WTC11 (cell line): ENCODE measurements at regions not wholly inside any gene's neighbourhood (a gene's known extent, or its start where the extent isn't known, plus 50 kb on each side); places are given as distances from the start of the nearest gene placed in this dataset.

Source experiments
- ATAC-seq: fragments of 200-7000 bp; cut with Tn5 transposase; 2 replicates; pipeline ENCODE4 v1.10.0; 2021; ENCODE audit warnings: mild to moderate bottlenecking, moderate library complexity
- CTCF ChIA-PET: fragments of 300-600 bp; sonication (Branson Sonifier 250); formaldehyde crosslinking; loops from one replicate; lab custom pipeline; 2021; ENCODE audit warnings: antibody characterized with exemption; lab: Charles Lee
- POLR2A ChIA-PET: fragments of 350-600 bp; sonication (Branson Sonifier 250); formaldehyde crosslinking; loops from one replicate; lab custom pipeline; 2021; ENCODE audit warnings: antibody characterized with exemption; lab: Charles Lee
- DNase-seq: peaks from one replicate; pipeline ENCODE4 v3.0.0; 2021; ENCODE audit warnings: low spot score
- H3K27ac Mint-ChIP-seq: 2 replicates; pipeline ENCODE4 v1.8.0; 2021; ENCODE audit warnings: mixed read lengths
- H3K27me3 Mint-ChIP-seq: 2 replicates; pipeline ENCODE4 v1.8.0; 2021; ENCODE audit warnings: low read depth, mild to moderate bottlenecking, moderate library complexity, mixed read lengths
- H3K36me3 Mint-ChIP-seq: 2 replicates; pipeline ENCODE4 v1.8.0; 2021; ENCODE audit warnings: mixed read lengths
- H3K4me1 Mint-ChIP-seq: 2 replicates; pipeline ENCODE4 v1.8.0; 2022; ENCODE audit warnings: mixed read lengths
- H3K4me3 Mint-ChIP-seq: 2 replicates; pipeline ENCODE4 v1.8.0; 2021; ENCODE audit warnings: mild to moderate bottlenecking, moderate library complexity, mixed read lengths
- H3K9me3 Mint-ChIP-seq: 2 replicates; pipeline ENCODE4 v1.8.0; 2021; ENCODE audit warnings: mixed read lengths
- ATF2 ChIP-seq: sonication (generic); formaldehyde crosslinking; IDR thresholded peaks from 2 replicates; pipeline ENCODE4 v1.8.1; 2022; ENCODE audit warnings: low read depth, missing genetic modification reagents, borderline replicate concordance
- ATF3 ChIP-seq: sonication (generic); formaldehyde crosslinking; conservative IDR thresholded peaks from 2 replicates; pipeline ENCODE4 v1.8.1; 2022; ENCODE audit warnings: mild to moderate bottlenecking, missing genetic modification reagents
- CREB1 ChIP-seq: sonication (generic); formaldehyde crosslinking; IDR thresholded peaks from 2 replicates; pipeline ENCODE4 v1.8.0; 2023; ENCODE audit warnings: mild to moderate bottlenecking, missing genetic modification reagents
- E2F1 ChIP-seq: sonication (generic); formaldehyde crosslinking; IDR thresholded peaks from 2 replicates; pipeline ENCODE4 v1.8.0; 2022; ENCODE audit warnings: mild to moderate bottlenecking, missing genetic modification reagents
- E2F5 ChIP-seq: sonication (generic); formaldehyde crosslinking; IDR thresholded peaks from 2 replicates; pipeline ENCODE4 v1.8.1; 2022; ENCODE audit warnings: mild to moderate bottlenecking, moderate library complexity, missing genetic modification reagents
- FOXJ3 ChIP-seq: sonication (generic); formaldehyde crosslinking; IDR thresholded peaks from 2 replicates; pipeline ENCODE4 v1.9.0; 2021; ENCODE audit warnings: missing genetic modification reagents, mild to moderate bottlenecking, borderline replicate concordance
- FOXK1 ChIP-seq: sonication (generic); formaldehyde crosslinking; IDR thresholded peaks from 2 replicates; pipeline ENCODE4 v1.8.0; 2022; ENCODE audit warnings: mild to moderate bottlenecking, moderate library complexity, missing genetic modification reagents
- GRHL2 ChIP-seq: fragments of 250-450 bp; sonication (Bioruptor Pico); IDR thresholded peaks from 2 replicates; pipeline ENCODE4 v1.8.0; 2022; ENCODE audit warnings: mild to moderate bottlenecking, moderate library complexity; ENCODE audit not compliant: insufficient replicate concordance, severe bottlenecking
- IRF1 ChIP-seq: sonication (generic); formaldehyde crosslinking; IDR thresholded peaks from 2 replicates; pipeline ENCODE4 v1.8.0; 2023; ENCODE audit warnings: missing genetic modification reagents
- JAZF1 ChIP-seq: fragments of 250-450 bp; sonication (Bioruptor Pico); IDR thresholded peaks from 2 replicates; pipeline ENCODE4 v1.9.0; 2021; ENCODE audit warnings: moderate library complexity, mild to moderate bottlenecking, inconsistent platforms
- JUN ChIP-seq: sonication (generic); formaldehyde crosslinking; IDR thresholded peaks from 2 replicates; pipeline ENCODE4 v1.8.0; 2023; ENCODE audit warnings: mild to moderate bottlenecking, missing genetic modification reagents
- MLX ChIP-seq: sonication (generic); formaldehyde crosslinking; IDR thresholded peaks from 2 replicates; pipeline ENCODE4 v1.8.1; 2023; ENCODE audit warnings: mild to moderate bottlenecking, missing genetic modification reagents, moderate library complexity
- NR3C1 ChIP-seq: sonication (generic); formaldehyde crosslinking; conservative IDR thresholded peaks from 2 replicates; pipeline ENCODE4 v1.8.1; 2023; ENCODE audit warnings: low read depth, mild to moderate bottlenecking, missing genetic modification reagents
- SMAD3 ChIP-seq: sonication (generic); formaldehyde crosslinking; IDR thresholded peaks from 2 replicates; pipeline ENCODE4 v1.8.0; 2022; ENCODE audit warnings: missing genetic modification reagents, mild to moderate bottlenecking, borderline replicate concordance
- SMAD4 ChIP-seq: sonication (generic); formaldehyde crosslinking; IDR thresholded peaks from 2 replicates; pipeline ENCODE4 v1.8.0; 2022; ENCODE audit warnings: mild to moderate bottlenecking, missing genetic modification reagents
- SOX15 ChIP-seq: fragments of 250-450 bp; sonication (Bioruptor Pico); IDR thresholded peaks from 2 replicates; pipeline ENCODE4 v1.9.0; 2021; ENCODE audit warnings: mild to moderate bottlenecking
- TCF7 ChIP-seq: sonication (generic); formaldehyde crosslinking; IDR thresholded peaks from 2 replicates; pipeline ENCODE4 v1.8.0; 2022; ENCODE audit warnings: mild to moderate bottlenecking, low read depth, missing genetic modification reagents, moderate library complexity
- TEAD4 ChIP-seq: sonication (generic); formaldehyde crosslinking; IDR thresholded peaks from 2 replicates; pipeline ENCODE4 v1.8.0; 2022; ENCODE audit warnings: mild to moderate bottlenecking, missing genetic modification reagents
- ZNF416 ChIP-seq: fragments of 250-450 bp; sonication (Bioruptor Pico); IDR thresholded peaks from 2 replicates; pipeline ENCODE4 v1.9.0; 2021; ENCODE audit warnings: mild to moderate bottlenecking, inconsistent platforms
- ZNF423 ChIP-seq: fragments of 250-450 bp; sonication (Bioruptor Pico); IDR thresholded peaks from 2 replicates; pipeline ENCODE4 v2.1.2; 2022; ENCODE audit warnings: mild to moderate bottlenecking, moderate library complexity
- ZNF532 ChIP-seq: fragments of 250-450 bp; sonication (Bioruptor Pico); IDR thresholded peaks from 2 replicates; pipeline ENCODE4 v1.9.0; 2021; ENCODE audit warnings: mild to moderate bottlenecking, borderline replicate concordance

- H3K27ac Mint-ChIP-seq = peak overlapping the region; percentile 8; the same call in 1 of the 2 replicates
- TF ChIP-seq SMAD3 = no peak
- no peak for TF ChIP-seq JAZF1 (CRISPR knock-in tag)
- no peak for TF ChIP-seq FOXJ3 (CRISPR knock-in tag)
- no peak for TF ChIP-seq ZNF423 (CRISPR knock-in tag)
- POLR2A ChIA-PET = no interaction called here
- CTCF ChIA-PET = interaction anchor here (0.6 to 2.6 kb wide), 9 partner anchors 9 to 191 kb away, joined by 3 to 14 read pairs (median 3); no protein-coding TSS in a partner anchor
- no peaks in the 10 kb centered on the region; the same call in 1 of the 2 replicates for H3K4me1 Mint-ChIP-seq
- no peaks in the 10 kb centered on the region for H3K36me3 Mint-ChIP-seq
- peaks cover 9% of the 10 kb centered on the region for H3K9me3 Mint-ChIP-seq
- no peak overlapping the region for H3K4me3 Mint-ChIP-seq
- H3K27me3 Mint-ChIP-seq = no peaks in the 10 kb centered on the region; the same call in 1 of the 2 replicates
- peak; percentile 81 for ATAC-seq
- DNase-seq = peak; percentile 34
Measured at GRCh38 chr6:166853371-166854325, 102.7 kb downstream of the RNASET2 start.

- ATAC-seq = no peak
- Mint-ChIP-seq H3K27me3 (no peaks in the 10 kb centered on the region), H3K4me1 (no peaks in the 10 kb centered on the region; the same call in 1 of the 2 replicates), H3K36me3 (peaks cover 4% of the 10 kb centered on the region; the same call in 1 of the 2 replicates), H3K4me3 (no peak overlapping the region), H3K27ac (no peak overlapping the region), H3K9me3 (peaks cover 18% of the 10 kb centered on the region)
- TF ChIP-seq SMAD4 (CRISPR knock-in tag) = no peak
- no peak for TF ChIP-seq E2F1 (CRISPR knock-in tag)
- no peak for TF ChIP-seq NR3C1
- ChIA-PET CTCF (interaction anchor here (0.8 to 2.6 kb wide), 3 partner anchors 10 to 77 kb away, joined by 3 to 14 read pairs (median 10); no protein-coding TSS in a partner anchor), POLR2A (no interaction called here)
- no peak for DNase-seq
Measured at GRCh38 chr6:166852451-166852975, 103.8 kb downstream of the RNASET2 start.

- H3K4me1 Mint-ChIP-seq = no peaks in the 10 kb centered on the region; the same call in 1 of the 2 replicates
- POLR2A ChIA-PET = no interaction called here
- peaks cover 8% of the 10 kb centered on the region for H3K36me3 Mint-ChIP-seq
- no peak overlapping the region for H3K4me3 Mint-ChIP-seq
- no peak overlapping the region for H3K27ac Mint-ChIP-seq
- CTCF ChIA-PET = interaction anchor here (0.8 to 2.6 kb wide), 3 partner anchors 11 to 77 kb away, joined by 3 to 14 read pairs (median 10); no protein-coding TSS in a partner anchor
- no peaks in the 10 kb centered on the region for H3K27me3 Mint-ChIP-seq
- H3K9me3 Mint-ChIP-seq = peaks cover 24% of the 10 kb centered on the region
- ATAC-seq (no peak), DNase-seq (no peak)
- TF ChIP-seq SOX15 (CRISPR knock-in tag) = no peak
- no peak for TF ChIP-seq FOXK1
- TF ChIP-seq ZNF532 (CRISPR knock-in tag) = no peak
- TF ChIP-seq ATF2 (CRISPR knock-in tag) = no peak
- TF ChIP-seq GRHL2 (CRISPR knock-in tag) = no peak
- TF ChIP-seq JUN (CRISPR knock-in tag) = no peak
- no peak for TF ChIP-seq MLX (CRISPR knock-in tag)
- no peak for TF ChIP-seq IRF1 (CRISPR knock-in tag)
- TF ChIP-seq E2F5 = no peak
- no peak for TF ChIP-seq ATF3
- TF ChIP-seq TEAD4 = no peak
- no peak for TF ChIP-seq CREB1
- no peak for TF ChIP-seq ZNF416 (CRISPR knock-in tag)
- no peak for TF ChIP-seq TCF7 (CRISPR knock-in tag)
Measured at GRCh38 chr6:166851911-166852310, 104.4 kb downstream of the RNASET2 start.
